ENCODE measurements at regions not wholly inside any gene's neighbourhood (a gene's known extent, or its start where the extent isn't known, plus 50 kb on each side); places are given as distances from the start of the nearest gene placed in this dataset.

- Histone ChIP-seq H3K9me3 (peaks cover 3 to 9% (median 5%) of the 10 kb centered on the region in 3 donors), H3K36me3 (no peaks in the 10 kb centered on the region), H3K27me3 (peaks cover 0 to 43% of the 10 kb centered on the region in 2 donors), H3K4me1 (no peaks in the 10 kb centered on the region), H3K27ac (no peak overlapping the region), H3K4me3 (no peak overlapping the region)
- intact Hi-C loops (cut with DNase I; ENCODE audit: low total_unique reads), result no loop called here
- TF ChIP-seq CTCF (IDR thresholded peaks at IDR 0.05), result no peak
- DNase-seq, result no peak
Observed at GRCh38 chr1:29860681-29861080, 624.4 kb downstream of the PTPRU start.

- Histone ChIP-seq H3K4me3 (no peak overlapping the region), H3K27me3 (peaks cover 0 to 47% of the 10 kb centered on the region in 2 donors), H3K4me1 (no peaks in the 10 kb centered on the region), H3K27ac (no peak overlapping the region), H3K36me3 (no peaks in the 10 kb centered on the region), H3K9me3 (peaks cover 3 to 9% (median 5%) of the 10 kb centered on the region in 3 donors)
- intact Hi-C loops (cut with DNase I; ENCODE audit: low total_unique reads), result no loop called here
- DNase-seq, result no peak
- TF ChIP-seq CTCF (IDR thresholded peaks at IDR 0.05), result no peak
Observed at GRCh38 chr1:29860056-29860455, 623.7 kb downstream of the PTPRU start.

- no peak for TF ChIP-seq CTCF (IDR thresholded peaks at IDR 0.05)
- no peaks in the 10 kb centered on the region for H3K36me3 ChIP-seq
- H3K4me3 ChIP-seq, result no peak overlapping the region
- no peaks in the 10 kb centered on the region for H3K4me1 ChIP-seq
- DNase-seq, result no peak
- H3K27me3 ChIP-seq, result peaks cover 0 to 53% of the 10 kb centered on the region in 2 donors
- intact Hi-C loops (cut with DNase I; ENCODE audit: low total_unique reads), result no loop called here
- peaks cover 3 to 9% (median 5%) of the 10 kb centered on the region in 3 donors for H3K9me3 ChIP-seq
- H3K27ac ChIP-seq, result no peak overlapping the region
Observed at GRCh38 chr1:29859126-29859525, 622.8 kb downstream of the PTPRU start.

GRCh38 chr1:29858646-29859045 lies 622.3 kb downstream of the PTPRU start:
- H3K9me3 ChIP-seq, result peaks cover 3 to 9% (median 5%) of the 10 kb centered on the region in 3 donors
- no peak overlapping the region for H3K4me3 ChIP-seq
- no peaks in the 10 kb centered on the region for H3K36me3 ChIP-seq
- H3K27me3 ChIP-seq, result peaks cover 0 to 53% of the 10 kb centered on the region in 2 donors
- TF ChIP-seq CTCF (IDR thresholded peaks at IDR 0.05), result no peak
- no peak for DNase-seq
- intact Hi-C loops (cut with DNase I; ENCODE audit: low total_unique reads), result no loop called here
- no peaks in the 10 kb centered on the region for H3K4me1 ChIP-seq
- no peak overlapping the region for H3K27ac ChIP-seq

- TF ChIP-seq CTCF (IDR thresholded peaks at IDR 0.05), result no peak
- Histone ChIP-seq H3K27ac (no peak overlapping the region), H3K4me1 (no peaks in the 10 kb centered on the region), H3K9me3 (peaks cover 3 to 9% (median 5%) of the 10 kb centered on the region in 3 donors), H3K36me3 (no peaks in the 10 kb centered on the region), H3K4me3 (no peak overlapping the region), H3K27me3 (peaks cover 0 to 53% of the 10 kb centered on the region in 2 donors)
- intact Hi-C loops (cut with DNase I; ENCODE audit: low total_unique reads), result no loop called here
- DNase-seq, result peak in 1 of 2 donors; percentile 54
Observed at GRCh38 chr1:29856340-29857114, 620.2 kb downstream of the PTPRU start.

Data from tibial artery (tissue), 4 donors.